ENCODE measurements at regions not wholly inside any gene's neighbourhood (a gene's known extent, or its start where the extent isn't known, plus 50 kb on each side); places are given as distances from the start of the nearest gene placed in this dataset.
A peak's percentile ranks its signal among the peaks of the same experiment; 100 is the strongest.

DNA sequence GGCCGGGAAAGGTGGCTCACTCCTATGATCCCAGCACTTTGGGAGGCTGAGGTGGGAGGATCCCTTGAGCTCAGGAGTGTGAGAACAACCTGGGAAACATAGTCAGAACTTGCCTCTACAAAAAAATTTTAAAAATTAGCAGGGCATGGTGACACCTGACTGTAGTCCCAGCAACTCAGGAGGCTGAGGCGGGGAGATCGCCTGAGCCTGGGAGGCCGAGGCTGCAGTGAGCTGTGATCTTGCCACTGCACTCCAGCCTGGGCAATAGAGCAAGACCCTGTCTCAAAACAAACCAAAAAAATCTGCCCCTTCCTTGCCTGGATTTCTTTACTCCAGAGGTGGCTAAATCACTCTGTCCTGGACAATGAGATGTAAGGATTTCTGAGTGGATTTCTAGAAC, 197.7 kb downstream of the NRP2 start:
- H3K36me3 Mint-ChIP-seq (ENCODE audit: low read depth): no peaks in the 10 kb centered on the region
- H3K9me3 Mint-ChIP-seq (ENCODE audit: low read depth): no peaks in the 10 kb centered on the region
- ATAC-seq (no peak), DNase-seq (no peak)
- intact Hi-C loops (cut with DNase I, micrococcal nuclease): no loop called here
- H3K4me1 Mint-ChIP-seq: no peaks in the 10 kb centered on the region
- ChIA-PET POLR2A (no interaction called here), CTCF (interaction anchor here (1.1 kb wide), 1 partner anchor 1194 kb away, joined by 3 read pairs; no protein-coding TSS in a partner anchor)
- no peak overlapping the region for H3K27ac Mint-ChIP-seq
- no peak overlapping the region for H3K4me3 Mint-ChIP-seq
- H3K27me3 Mint-ChIP-seq: peaks cover 19% of the 10 kb centered on the region

DNA sequence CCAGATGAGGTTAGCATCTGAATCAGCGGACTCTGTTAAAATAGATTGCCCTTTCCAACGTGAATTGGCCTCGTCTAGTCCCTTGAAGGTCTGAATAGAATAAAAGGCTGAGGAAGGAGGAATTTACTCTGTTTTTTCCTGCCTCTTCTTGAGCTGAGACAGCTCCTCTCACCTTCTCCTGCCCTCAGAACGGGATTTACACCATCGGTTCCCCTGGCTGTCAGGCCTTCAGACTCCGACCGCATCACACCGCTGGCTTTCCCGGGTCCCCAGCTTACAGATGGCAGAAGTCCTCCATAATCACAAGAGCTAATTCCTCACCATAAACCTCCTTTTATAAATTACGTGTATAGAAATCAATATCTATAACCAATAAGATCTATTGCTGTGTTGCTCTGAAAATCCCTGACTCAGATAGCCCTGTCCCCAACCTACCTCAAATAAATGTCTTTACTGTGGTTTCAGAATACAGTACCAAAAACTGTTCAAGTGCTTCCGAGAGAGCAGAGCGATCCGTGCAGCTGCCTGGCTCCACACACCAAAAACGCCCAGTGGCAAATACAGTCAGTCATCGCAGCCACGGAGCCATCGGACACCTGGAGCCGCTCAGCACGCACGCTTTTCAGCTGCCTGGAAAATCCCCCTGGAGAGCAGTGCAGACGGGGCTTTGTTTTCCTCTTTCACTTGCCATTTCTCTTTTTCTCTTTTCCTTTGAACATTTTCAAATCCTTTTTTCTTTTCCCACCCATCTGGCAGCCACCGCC, 196.9 kb downstream of the NRP2 start:
- ATAC-seq (no peak), DNase-seq (no peak)
- Mint-ChIP-seq H3K9me3 (ENCODE audit: low read depth) (no peaks in the 10 kb centered on the region), H3K4me1 (no peaks in the 10 kb centered on the region), H3K36me3 (ENCODE audit: low read depth) (no peaks in the 10 kb centered on the region), H3K4me3 (no peak overlapping the region), H3K27me3 (peaks cover 15% of the 10 kb centered on the region), H3K27ac (no peak overlapping the region)
- ChIA-PET POLR2A (no interaction called here), CTCF (interaction anchor here (1.1 kb wide), 1 partner anchor 1194 kb away, joined by 3 read pairs; no protein-coding TSS in a partner anchor)
- intact Hi-C loops (cut with DNase I, micrococcal nuclease): no loop called here

DNA sequence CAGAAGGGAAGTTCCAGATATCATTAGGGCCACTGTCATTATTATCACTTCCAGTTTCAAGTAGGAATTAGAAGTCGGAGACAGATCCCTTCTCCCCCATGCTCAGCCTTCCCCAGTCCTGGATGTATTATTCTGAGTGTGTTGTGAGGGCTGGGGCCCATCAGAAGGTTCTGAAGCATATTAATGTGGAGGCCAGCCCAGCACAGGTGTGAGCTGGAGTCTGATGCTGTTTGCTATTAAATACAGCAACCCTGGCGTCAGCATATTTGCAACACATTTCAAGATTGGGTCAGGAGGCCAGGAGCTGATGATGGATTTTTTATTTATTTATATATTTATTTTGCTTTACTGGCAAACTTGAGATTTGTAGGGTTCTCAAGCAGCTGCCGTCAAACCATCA, 195.2 kb downstream of the NRP2 start:
- no peaks in the 10 kb centered on the region for H3K36me3 Mint-ChIP-seq (ENCODE audit: low read depth)
- H3K27me3 Mint-ChIP-seq: peaks cover 20% of the 10 kb centered on the region
- ChIA-PET POLR2A (no interaction called here), CTCF (interaction anchor here (0.7 kb wide), 1 partner anchor 107 kb away, joined by 3 read pairs; no protein-coding TSS in a partner anchor)
- no peaks in the 10 kb centered on the region for H3K9me3 Mint-ChIP-seq (ENCODE audit: low read depth)
- ATAC-seq: no peak
- no peak overlapping the region for H3K4me3 Mint-ChIP-seq
- no peak for DNase-seq
- H3K27ac Mint-ChIP-seq: no peak overlapping the region
- no peaks in the 10 kb centered on the region for H3K4me1 Mint-ChIP-seq
- intact Hi-C loops (cut with DNase I, micrococcal nuclease): no loop called here

DNA sequence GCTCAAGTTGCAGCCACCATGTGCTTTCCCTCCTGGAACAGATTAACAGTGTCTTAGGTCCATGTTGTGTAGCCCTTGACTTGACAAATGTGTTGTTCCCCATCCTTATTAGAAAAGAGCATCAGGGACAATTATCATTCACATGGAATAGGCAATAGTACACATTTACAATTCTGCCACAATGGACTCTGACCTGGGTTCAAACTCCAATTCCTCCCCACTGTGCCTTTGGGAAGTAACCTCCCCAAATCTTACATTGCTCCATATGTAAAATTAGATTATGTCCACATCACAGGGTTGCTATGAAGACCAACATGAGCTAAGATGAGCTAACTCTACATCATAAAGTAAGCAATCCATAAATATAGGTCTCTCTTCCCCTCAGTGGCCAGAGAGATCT, 193.8 kb downstream of the NRP2 start:
- intact Hi-C loops (cut with DNase I, micrococcal nuclease): no loop called here
- Mint-ChIP-seq H3K36me3 (ENCODE audit: low read depth) (no peaks in the 10 kb centered on the region), H3K27me3 (peaks cover 21% of the 10 kb centered on the region), H3K4me1 (no peaks in the 10 kb centered on the region), H3K9me3 (ENCODE audit: low read depth) (no peaks in the 10 kb centered on the region), H3K27ac (no peak overlapping the region), H3K4me3 (no peak overlapping the region)
- no peak for ATAC-seq
- POLR2A ChIA-PET: no interaction called here
- DNase-seq: no peak
- CTCF ChIA-PET: no interaction called here

DNA sequence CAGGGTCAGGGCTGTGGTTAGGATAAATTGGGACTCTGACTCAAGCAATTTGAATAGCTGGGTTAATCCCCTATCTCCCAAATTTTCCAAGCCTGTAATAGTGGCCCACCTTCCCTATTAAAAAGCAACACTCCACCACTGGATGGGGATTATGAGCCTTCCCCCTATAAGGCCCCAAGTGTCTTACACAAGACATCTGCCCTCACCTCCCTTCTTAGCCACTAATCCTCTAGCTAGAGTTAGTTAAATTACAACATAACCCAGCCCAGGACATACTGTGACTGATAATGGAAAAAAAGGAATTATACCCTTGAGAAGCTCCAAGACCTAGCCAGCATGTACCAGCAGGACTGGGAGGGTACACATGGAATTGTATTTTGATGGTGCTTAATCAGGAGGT, 190.4 kb downstream of the NRP2 start:
- intact Hi-C loops (cut with DNase I, micrococcal nuclease): no loop called here
- no peak for DNase-seq
- ATAC-seq: no peak
- Mint-ChIP-seq H3K4me3 (no peak overlapping the region), H3K9me3 (ENCODE audit: low read depth) (no peaks in the 10 kb centered on the region), H3K4me1 (peaks cover 17% of the 10 kb centered on the region), H3K27ac (no peak overlapping the region), H3K27me3 (peaks cover 26% of the 10 kb centered on the region), H3K36me3 (ENCODE audit: low read depth) (no peaks in the 10 kb centered on the region)
- ChIA-PET POLR2A (no interaction called here), CTCF (interaction anchor here (0.5 to 0.6 kb wide), 2 partner anchors 31 to 46 kb away, joined by 3 to 5 read pairs; no protein-coding TSS in a partner anchor)

DNA sequence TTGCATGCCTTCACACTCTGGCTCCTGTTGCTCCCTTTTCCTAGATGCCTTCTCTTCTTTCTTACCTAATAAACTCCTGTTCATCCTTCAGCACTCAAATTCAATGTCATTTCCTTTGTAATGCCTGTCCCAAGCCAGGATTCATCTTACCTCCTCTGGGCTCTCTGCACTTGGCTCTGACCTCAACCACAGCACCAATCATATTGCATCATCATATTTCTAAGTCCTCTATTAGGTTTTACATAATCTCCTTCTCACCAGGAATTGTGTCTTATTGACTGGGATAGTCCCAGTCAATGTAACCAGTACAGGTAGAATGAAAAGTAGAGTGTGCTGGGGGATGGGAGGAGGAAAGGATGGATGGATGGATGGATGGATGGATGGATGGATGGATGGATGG, 187.1 kb downstream of the NRP2 start:
- peaks cover 18% of the 10 kb centered on the region for H3K4me1 Mint-ChIP-seq
- CTCF ChIA-PET: no interaction called here
- intact Hi-C loops (cut with DNase I, micrococcal nuclease): no loop called here
- H3K4me3 Mint-ChIP-seq: no peak overlapping the region
- POLR2A ChIA-PET: no interaction called here
- ATAC-seq: no peak
- no peak overlapping the region for H3K27ac Mint-ChIP-seq
- H3K9me3 Mint-ChIP-seq (ENCODE audit: low read depth): no peaks in the 10 kb centered on the region
- H3K27me3 Mint-ChIP-seq: peaks cover 36% of the 10 kb centered on the region
- no peak for DNase-seq
- H3K36me3 Mint-ChIP-seq (ENCODE audit: low read depth): no peaks in the 10 kb centered on the region

DNA sequence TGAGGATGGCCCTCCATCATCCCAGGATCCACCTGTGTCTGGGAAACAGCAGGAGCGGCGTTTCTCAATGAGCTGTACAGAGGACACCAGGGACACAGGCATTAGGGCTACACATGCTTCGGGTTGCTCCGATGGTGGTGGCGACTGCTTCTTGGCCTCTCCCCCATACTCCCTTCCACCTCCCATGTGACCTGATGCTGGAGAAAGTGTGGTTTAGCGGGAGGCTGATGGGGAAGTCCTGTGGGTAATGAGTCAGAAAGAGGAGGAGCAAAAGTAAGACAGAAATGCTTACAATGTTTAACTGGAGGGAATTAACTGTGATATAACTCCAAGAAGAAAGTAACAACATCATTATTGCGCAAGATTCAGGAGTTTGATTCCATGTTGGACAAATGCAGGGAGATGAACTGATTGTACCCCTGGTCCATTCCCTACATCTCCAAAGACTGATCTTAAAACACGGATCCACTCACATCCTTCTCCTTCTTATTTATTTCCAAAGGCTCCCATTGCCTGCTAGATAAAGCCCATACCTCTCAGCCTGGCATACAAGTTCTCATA, 186.6 kb downstream of the NRP2 start:
- ChIA-PET POLR2A (no interaction called here), CTCF (interaction anchor here (0.7 kb wide), 1 partner anchor 57 kb away, joined by 3 read pairs; no protein-coding TSS in a partner anchor)
- peaks cover 18% of the 10 kb centered on the region for H3K4me1 Mint-ChIP-seq
- H3K9me3 Mint-ChIP-seq (ENCODE audit: low read depth): no peaks in the 10 kb centered on the region
- DNase-seq (peak; percentile 75), ATAC-seq (peak; percentile 99)
- intact Hi-C loops (cut with DNase I, micrococcal nuclease): no loop called here
- peak overlapping the region; percentile 29 for H3K27ac Mint-ChIP-seq
- peak overlapping the region; percentile 24 for H3K4me3 Mint-ChIP-seq
- H3K36me3 Mint-ChIP-seq (ENCODE audit: low read depth): no peaks in the 10 kb centered on the region
- H3K27me3 Mint-ChIP-seq: peaks cover 37% of the 10 kb centered on the region

DNA sequence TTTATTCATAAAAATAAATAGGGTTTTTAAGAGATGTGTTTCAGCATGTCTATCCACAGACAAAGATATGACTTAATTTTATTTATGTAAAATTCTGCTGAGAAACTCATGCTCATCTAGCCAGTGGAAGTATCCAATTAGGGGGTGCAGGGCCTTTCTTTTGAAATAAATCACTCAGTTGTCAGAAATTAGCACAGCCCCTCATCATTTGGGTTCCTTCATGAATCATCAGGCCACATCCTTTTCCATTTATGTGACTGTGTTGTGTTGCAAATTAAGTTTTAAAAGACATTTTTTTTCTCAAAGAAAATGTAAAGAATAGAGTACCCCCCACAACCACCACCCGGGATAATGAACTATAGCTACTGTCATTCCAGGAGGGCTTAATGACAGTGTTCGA, 185.8 kb downstream of the NRP2 start:
- H3K4me1 Mint-ChIP-seq: peaks cover 18% of the 10 kb centered on the region
- H3K27me3 Mint-ChIP-seq: peaks cover 34% of the 10 kb centered on the region
- ATAC-seq: peak; percentile 37
- ChIA-PET POLR2A (no interaction called here), CTCF (interaction anchor here (0.6 to 0.7 kb wide), 2 partner anchors 58 to 310 kb away, joined by 3 read pairs; no protein-coding TSS in a partner anchor)
- no peaks in the 10 kb centered on the region for H3K36me3 Mint-ChIP-seq (ENCODE audit: low read depth)
- no peaks in the 10 kb centered on the region for H3K9me3 Mint-ChIP-seq (ENCODE audit: low read depth)
- intact Hi-C loops (cut with DNase I, micrococcal nuclease): no loop called here
- H3K4me3 Mint-ChIP-seq: no peak overlapping the region
- no peak overlapping the region for H3K27ac Mint-ChIP-seq
- DNase-seq: no peak

DNA sequence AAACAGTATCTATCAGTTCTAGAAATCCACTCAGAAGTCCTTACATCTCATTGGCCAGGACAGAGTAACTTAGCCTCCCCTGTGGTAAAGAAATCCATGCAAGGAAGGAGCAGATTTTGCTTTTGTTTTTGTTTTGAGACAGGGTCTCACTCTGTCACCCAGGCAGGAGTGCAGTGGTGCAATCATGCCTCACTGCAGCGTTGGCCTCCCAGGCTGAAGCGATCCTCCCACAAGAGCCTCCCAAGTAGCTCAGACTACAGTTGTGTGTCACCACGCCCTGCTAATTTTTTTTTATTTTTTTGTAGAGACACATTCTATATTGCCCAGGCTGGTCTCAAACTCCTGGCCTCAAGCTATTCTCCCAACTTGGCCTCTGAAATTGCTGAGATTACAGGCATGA, 185.1 kb downstream of the NRP2 start:
- no peak overlapping the region for H3K4me3 Mint-ChIP-seq
- H3K36me3 Mint-ChIP-seq (ENCODE audit: low read depth): no peaks in the 10 kb centered on the region
- ChIA-PET CTCF (interaction anchor here (0.6 kb wide), 1 partner anchor 309 kb away, joined by 3 read pairs; no protein-coding TSS in a partner anchor), POLR2A (no interaction called here)
- no peaks in the 10 kb centered on the region for H3K9me3 Mint-ChIP-seq (ENCODE audit: low read depth)
- intact Hi-C loops (cut with DNase I, micrococcal nuclease): no loop called here
- H3K27me3 Mint-ChIP-seq: peaks cover 31% of the 10 kb centered on the region
- H3K4me1 Mint-ChIP-seq: peaks cover 18% of the 10 kb centered on the region
- DNase-seq (no peak), ATAC-seq (no peak)
- H3K27ac Mint-ChIP-seq: no peak overlapping the region

DNA sequence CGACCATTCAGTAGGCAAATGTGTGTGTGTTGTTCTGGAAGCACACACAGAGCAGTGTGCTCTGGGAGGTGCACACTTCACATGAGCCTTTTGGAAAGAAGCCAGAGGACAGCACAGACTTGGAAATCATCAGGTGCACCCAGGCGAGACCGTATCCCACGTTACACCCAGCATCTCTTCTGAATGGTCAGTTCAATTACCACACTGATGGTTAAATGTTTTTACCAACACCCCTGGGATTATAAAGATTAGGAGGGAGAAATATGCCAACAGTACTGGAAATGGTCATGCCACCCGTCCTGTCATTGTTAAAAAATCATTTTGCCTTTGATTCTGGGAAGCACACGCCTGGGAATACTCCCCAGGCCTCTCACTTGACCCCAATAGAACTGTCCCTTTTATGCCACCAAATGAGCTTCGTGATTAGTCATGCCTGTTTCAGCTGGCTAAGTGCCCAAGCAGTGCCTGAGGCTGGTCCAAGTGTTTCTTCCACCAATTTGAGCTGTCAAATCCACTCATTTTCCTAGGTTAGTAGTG, 183.7 kb downstream of the NRP2 start:
- no peaks in the 10 kb centered on the region for H3K9me3 Mint-ChIP-seq (ENCODE audit: low read depth)
- H3K27ac Mint-ChIP-seq: no peak overlapping the region
- ChIA-PET POLR2A (no interaction called here), CTCF (no interaction called here)
- peaks cover 26% of the 10 kb centered on the region for H3K27me3 Mint-ChIP-seq
- intact Hi-C loops (cut with DNase I, micrococcal nuclease): no loop called here
- DNase-seq (no peak), ATAC-seq (no peak)
- H3K36me3 Mint-ChIP-seq (ENCODE audit: low read depth): no peaks in the 10 kb centered on the region
- H3K4me1 Mint-ChIP-seq: peaks cover 18% of the 10 kb centered on the region
- H3K4me3 Mint-ChIP-seq: no peak overlapping the region

DNA sequence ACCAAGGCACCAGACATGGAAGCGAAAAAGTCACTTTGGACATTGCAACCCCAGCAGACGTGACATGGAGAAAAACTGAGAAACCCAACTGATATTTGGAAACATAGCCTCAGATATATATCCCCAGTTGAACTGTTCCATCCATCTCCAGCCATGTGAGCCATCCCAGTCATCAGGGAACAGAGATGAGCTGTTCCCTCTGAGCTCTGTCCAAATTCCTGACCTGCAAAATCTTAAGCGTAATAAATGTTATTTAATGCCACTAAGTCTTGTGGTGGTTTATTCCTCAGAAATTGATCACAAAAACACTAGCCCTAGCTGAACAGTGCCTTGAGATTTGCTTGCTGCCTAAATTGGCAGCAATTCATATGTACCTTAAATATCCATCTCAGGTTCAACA, 182.8 kb downstream of the NRP2 start:
- CTCF ChIA-PET: interaction anchor here (1.1 kb wide), 1 partner anchor 21 kb away, joined by 4 read pairs; no protein-coding TSS in a partner anchor

DNA sequence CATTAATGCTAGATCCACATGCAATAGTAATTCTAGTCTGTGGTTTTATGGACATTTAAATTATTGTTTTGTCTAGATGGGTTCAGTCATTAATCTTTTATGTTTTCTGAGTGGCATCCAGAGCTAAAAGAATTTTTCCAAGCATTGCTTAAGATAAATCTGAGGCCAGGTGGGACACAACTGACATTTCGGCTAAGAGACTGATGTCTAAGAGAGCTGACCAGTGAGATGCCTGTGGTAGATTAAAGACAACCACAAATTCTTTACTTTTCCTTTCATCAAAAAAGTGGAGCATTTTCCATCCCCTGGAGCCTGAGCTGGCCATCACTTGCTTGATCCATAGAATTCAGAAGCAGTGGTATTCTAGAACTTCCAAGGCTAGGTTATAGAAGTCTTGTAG, 182.2 kb downstream of the NRP2 start:
- DNase-seq (no peak), ATAC-seq (no peak)
- H3K4me1 Mint-ChIP-seq: peaks cover 17% of the 10 kb centered on the region
- peaks cover 21% of the 10 kb centered on the region for H3K27me3 Mint-ChIP-seq
- no peaks in the 10 kb centered on the region for H3K9me3 Mint-ChIP-seq (ENCODE audit: low read depth)
- no peak overlapping the region for H3K27ac Mint-ChIP-seq
- no peak overlapping the region for H3K4me3 Mint-ChIP-seq
- CTCF ChIA-PET: interaction anchor here (0.6 to 1.1 kb wide), 2 partner anchors 21 to 1040 kb away, joined by 3 to 4 read pairs; no protein-coding TSS in a partner anchor
- POLR2A ChIA-PET: no interaction called here
- H3K36me3 Mint-ChIP-seq (ENCODE audit: low read depth): no peaks in the 10 kb centered on the region
- intact Hi-C loops (cut with DNase I, micrococcal nuclease): no loop called here

More for the DNA sequence above, 182.8 kb downstream of the NRP2 start:
- no peak overlapping the region for H3K4me3 Mint-ChIP-seq
- ATAC-seq (no peak), DNase-seq (no peak)
- peaks cover 18% of the 10 kb centered on the region for H3K4me1 Mint-ChIP-seq
- no peak overlapping the region for H3K27ac Mint-ChIP-seq
- intact Hi-C loops (cut with DNase I, micrococcal nuclease): no loop called here
- H3K27me3 Mint-ChIP-seq: peaks cover 22% of the 10 kb centered on the region
- H3K9me3 Mint-ChIP-seq (ENCODE audit: low read depth): no peaks in the 10 kb centered on the region
- no peaks in the 10 kb centered on the region for H3K36me3 Mint-ChIP-seq (ENCODE audit: low read depth)
- POLR2A ChIA-PET: no interaction called here

Measured in activated CD4-positive, alpha-beta T cell treated with anti-CD3 and anti-CD28 coated beads for 36 hours (primary cell).